A673 (cell line): ENCODE measurements at regions not wholly inside any gene's neighbourhood (a gene's known extent, or its start where the extent isn't known, plus 50 kb on each side); places are given as distances from the start of the nearest gene placed in this dataset.

ENCODE experiments used
- CTCF ChIP-seq: fragments of 300-800, 200-600 bp; sonication (generic); conservative IDR thresholded peaks from 2 replicates; pipeline ENCODE4 v1.5.1; 2017; ENCODE audit warnings: low read depth, mild to moderate bottlenecking, antibody characterized with exemption, low read length, moderate library complexity, mixed read lengths
- EZH2 ChIP-seq: fragments of 200-600 bp; sonication (generic); IDR thresholded peaks from 2 replicates; pipeline ENCODE4 v1.6.1; 2017; ENCODE audit warnings: borderline replicate concordance, low read depth, mild to moderate bottlenecking, mixed read lengths, antibody characterized with exemption, low read length; ENCODE audit not compliant: poor library complexity, severe bottlenecking

GRCh38 chr4:177239477-177239876, 70.2 kb upstream of the NEIL3 start:
- TF ChIP-seq CTCF (no peak), EZH2 (no peak)
